ENCODE measurements at regions not wholly inside any gene's neighbourhood (a gene's known extent, or its start where the extent isn't known, plus 50 kb on each side); places are given as distances from the start of the nearest gene placed in this dataset.
"Not testable (repeated sequence)": the region's sequence is repeated elsewhere in the genome, so short reads cannot be mapped to it uniquely, and the experiment has no call there.

DNA sequence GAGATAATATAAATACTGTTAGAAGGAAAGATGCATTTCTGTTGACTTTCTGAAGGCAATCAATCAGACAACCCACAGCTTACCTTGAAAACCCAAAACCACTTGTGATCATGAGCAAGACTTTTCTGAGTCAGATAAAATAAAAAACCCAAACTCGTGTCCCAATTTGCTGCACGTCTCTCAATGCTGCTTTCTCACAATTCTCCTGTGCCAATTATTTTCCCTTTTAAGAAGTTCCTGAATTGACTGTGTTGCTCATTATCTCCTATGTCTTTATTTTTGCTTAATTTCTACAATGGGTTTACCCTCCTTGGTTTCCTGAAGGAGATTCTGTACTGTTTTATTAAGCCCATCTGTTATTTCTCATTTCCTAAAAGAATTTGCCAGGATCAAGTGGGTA lies 1891.9 kb upstream of the PCDH10 start:
- DNase-seq (ENCODE audit: low read depth, low spot score), result no peak
- no peak overlapping the region for H3K27ac ChIP-seq

DNA sequence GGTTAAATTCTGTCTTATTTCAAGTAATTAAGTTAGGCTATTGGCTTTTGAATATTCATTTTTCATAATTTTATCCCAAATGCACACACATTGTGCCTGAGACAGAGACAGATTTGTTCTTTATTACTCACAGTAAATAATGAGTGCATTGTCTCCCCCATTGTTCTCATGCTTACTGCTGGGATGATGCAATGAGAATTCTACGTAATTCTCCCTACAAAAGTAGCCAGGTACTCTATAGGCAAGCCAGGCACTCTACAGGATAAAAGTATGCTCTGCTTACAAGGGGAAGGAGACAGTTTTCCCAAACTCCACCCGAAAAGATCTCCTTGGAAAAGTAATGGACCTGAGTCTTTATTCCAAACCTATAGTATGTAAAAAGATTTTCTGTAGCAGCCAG lies 1890.7 kb upstream of the PCDH10 start:
- DNase-seq (ENCODE audit: low read depth, low spot score), result no peak

DNA sequence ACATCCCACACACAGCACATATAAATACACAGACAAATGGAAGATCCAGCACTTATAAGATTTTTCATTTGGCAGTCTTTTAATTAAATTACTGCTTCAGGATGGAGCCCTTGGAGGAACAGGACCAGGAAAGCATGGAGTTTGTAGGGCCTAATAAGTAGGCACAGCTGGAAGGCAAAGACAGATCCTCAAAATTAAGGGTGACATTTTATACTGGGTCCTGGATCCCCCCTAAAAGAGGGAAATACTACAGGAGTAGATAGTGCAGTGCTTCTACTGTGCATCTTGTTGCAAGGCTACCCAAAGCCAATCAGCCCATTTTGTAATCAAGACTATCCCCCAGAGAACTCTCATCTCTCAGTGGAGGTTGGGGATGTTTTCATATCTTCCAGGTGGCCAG lies 1860.7 kb upstream of the PCDH10 start:
- no peak overlapping the region for H3K27ac ChIP-seq
- DNase-seq (ENCODE audit: low read depth, low spot score), result no peak

More for the DNA sequence above, 1890.7 kb upstream of the PCDH10 start:
- H3K27ac ChIP-seq, result no peak overlapping the region

DNA sequence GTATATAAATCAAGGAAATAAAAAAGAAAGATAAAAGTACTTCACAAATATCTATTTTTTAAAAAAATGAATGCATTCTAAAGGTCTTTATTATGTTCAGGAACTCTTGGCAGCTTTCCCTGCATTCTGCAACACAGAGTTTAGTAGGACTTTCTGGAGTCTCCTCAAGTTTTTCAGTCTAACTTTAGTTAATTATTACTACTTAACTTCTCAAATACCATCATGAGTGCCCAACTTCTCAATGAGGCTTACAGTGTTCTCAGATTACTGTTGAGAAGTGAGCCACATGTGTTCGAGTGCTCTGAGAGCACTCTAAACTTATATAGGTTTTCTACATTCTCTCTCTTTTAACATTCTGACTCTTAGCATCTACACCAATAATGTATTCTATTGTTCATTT lies 1852.9 kb upstream of the PCDH10 start:
- H3K27ac ChIP-seq, result no peak overlapping the region
- no peak for DNase-seq (ENCODE audit: low read depth, low spot score)

GRCh38 chr4:131302108-131302507 lies 1847.0 kb upstream of the PCDH10 start:
- no peak overlapping the region for H3K27ac ChIP-seq
- no peak for DNase-seq (ENCODE audit: low read depth, low spot score)

GRCh38 chr4:131304686-131305085 lies 1844.4 kb upstream of the PCDH10 start:
- no peak for DNase-seq (ENCODE audit: low read depth, low spot score)
- no peak overlapping the region for H3K27ac ChIP-seq

DNA sequence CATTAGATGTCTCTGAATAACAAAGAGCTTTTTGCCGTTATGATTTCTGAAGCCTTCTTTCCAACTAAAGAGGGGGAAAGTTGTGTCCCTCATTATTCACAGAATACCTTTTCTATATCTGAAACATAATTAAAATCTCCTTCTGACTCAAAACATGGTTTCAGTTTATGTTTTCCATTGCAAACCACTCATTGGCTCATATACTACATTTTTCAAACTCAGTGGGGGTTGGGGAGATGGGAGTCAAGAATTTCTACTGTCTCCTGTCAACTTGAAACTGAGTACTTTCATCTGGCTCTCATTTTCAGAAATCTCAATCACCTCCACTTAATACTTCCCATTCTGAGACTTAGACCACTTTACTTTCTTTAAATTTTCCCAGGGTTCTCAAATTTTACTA lies 1839.5 kb upstream of the PCDH10 start:
- DNase-seq (ENCODE audit: low read depth, low spot score), result no peak
- H3K27ac ChIP-seq, result no peak overlapping the region

DNA sequence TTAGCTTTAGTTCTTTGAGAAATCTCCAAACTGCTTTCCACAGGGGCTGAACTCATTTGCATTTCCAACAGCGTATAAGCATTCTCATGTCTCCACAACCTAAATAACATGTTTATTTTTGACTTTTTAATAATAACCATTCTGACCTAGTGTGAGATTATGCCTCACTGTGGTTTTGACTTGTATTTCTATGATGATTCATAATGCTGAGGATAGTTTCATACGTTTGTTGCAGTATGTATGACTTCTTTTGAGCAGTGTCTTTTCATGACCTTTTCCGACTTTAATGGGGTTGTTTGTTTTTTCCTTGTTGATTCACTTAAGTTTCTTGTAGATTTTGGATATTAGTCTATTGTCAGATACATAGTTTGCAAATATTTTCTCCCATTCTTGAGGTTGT lies 1833.0 kb upstream of the PCDH10 start:
- H3K27ac ChIP-seq, result no peak overlapping the region
- DNase-seq (ENCODE audit: low read depth, low spot score), result no peak

GRCh38 chr4:131337936-131338335 lies 1811.2 kb upstream of the PCDH10 start:
- DNase-seq (ENCODE audit: low read depth, low spot score), result no peak
- H3K27ac ChIP-seq, result no peak overlapping the region

- no peak for DNase-seq (ENCODE audit: low read depth, low spot score)
- H3K27ac ChIP-seq, result no peak overlapping the region
Measured at GRCh38 chr4:131339137-131339536, 1810.0 kb upstream of the PCDH10 start.

DNA sequence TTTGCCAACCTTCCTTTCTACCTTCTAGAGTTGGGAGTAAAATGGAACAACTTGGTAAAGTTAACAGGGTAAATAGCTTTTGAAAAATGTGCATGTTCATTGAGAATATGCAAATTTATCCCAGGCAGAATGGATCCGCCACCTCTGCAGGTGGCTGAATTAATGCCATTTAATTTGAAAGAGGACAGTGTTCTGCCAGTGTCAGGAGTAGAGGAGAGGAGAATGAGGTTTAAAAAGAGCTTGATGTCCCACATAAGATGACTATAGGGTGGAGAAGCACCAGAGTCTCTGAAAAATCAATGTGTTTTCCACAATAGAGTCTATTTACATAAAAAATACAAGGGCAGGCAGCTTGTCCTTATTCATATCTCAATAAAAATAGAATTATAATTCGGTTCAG lies 1804.3 kb upstream of the PCDH10 start:
- H3K27ac ChIP-seq, result no peak overlapping the region
- DNase-seq (ENCODE audit: low read depth, low spot score), result no peak

GRCh38 chr4:131347816-131348215 lies 1801.3 kb upstream of the PCDH10 start:
- no peak for DNase-seq (ENCODE audit: low read depth, low spot score)
- H3K27ac ChIP-seq, result no peak overlapping the region

- no peak for DNase-seq (ENCODE audit: low read depth, low spot score)
- no peak overlapping the region for H3K27ac ChIP-seq
Measured at GRCh38 chr4:131348263-131348662, 1800.8 kb upstream of the PCDH10 start.

DNA sequence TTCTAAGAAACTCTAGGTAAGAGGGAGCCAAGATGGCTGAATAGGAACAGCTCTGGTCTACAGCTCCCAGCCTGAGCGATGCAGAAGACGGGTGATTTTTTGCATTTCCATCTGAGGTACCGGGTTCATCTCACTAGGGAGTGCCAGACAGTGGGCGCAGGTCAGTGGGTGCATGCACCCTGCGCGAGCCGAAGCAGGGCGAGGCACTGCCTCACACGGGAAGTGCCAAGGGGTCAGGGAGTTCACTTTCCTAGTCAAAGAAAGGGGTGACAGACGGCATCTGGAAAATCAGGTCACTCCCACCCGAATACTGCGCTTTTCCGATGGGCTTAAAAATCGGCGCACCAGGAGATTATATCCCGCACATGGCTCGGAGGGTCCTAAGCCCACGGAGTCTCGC lies 1796.7 kb upstream of the PCDH10 start:
- not testable (repeated sequence) for DNase-seq (ENCODE audit: low read depth, low spot score); H3K27ac ChIP-seq

DNA sequence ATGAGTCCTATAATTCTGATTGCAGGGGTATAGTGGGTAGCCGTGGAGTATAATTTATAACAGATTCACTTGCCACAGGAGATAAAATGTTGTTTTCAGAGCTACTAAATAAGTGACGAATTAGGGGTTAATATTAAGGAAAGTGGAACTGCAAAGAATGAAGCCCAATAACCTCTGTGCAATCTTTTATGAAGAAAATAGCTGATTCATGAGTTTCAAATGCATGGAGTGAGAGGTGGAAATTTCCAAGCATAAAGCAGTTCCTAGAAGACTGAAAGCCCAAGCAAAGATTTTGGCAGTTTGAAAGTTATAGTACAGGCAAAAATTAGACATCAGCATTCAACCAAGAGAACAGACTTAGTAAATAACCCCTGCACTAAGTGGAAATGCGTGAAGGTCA lies 1782.4 kb upstream of the PCDH10 start:
- no peak overlapping the region for H3K27ac ChIP-seq
- no peak for DNase-seq (ENCODE audit: low read depth, low spot score)

DNA sequence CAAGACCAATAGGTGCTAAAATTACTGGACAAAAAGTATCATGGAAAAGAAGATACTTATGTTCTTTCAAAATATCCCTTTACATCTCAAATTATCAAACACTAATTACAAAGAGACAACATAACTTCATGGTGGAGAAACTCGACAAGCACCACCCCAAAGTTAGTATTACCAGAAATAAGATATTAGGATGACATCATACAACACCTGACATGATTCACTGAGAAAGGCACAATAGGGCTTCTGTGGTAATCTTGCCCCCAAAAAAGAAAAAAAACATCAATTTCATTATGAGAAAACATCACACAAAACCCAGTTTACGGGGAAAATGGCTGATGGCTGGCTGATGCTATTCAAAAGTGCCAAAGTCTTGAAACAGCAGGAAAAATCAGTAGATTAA lies 1781.7 kb upstream of the PCDH10 start:
- H3K27ac ChIP-seq, result no peak overlapping the region
- no peak for DNase-seq (ENCODE audit: low read depth, low spot score)

DNA sequence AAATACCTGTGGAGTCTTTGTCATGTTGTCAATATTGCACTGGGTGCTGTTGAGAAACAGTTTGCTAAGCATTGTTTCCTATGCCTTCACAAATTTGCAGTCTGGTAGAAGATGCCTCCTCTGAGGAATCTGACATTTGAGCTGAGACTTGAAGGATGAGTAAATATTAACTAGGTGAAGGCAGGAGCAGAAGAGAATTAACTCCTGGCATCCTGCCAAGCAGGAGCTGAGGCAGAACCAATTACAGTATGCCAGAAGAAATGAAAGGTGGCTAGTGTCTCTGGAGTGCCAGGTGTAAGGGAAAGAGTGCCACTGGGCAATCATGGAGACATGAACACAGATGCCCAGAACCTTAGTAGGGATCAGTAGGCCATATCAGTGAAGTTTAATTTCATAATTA lies 1778.2 kb upstream of the PCDH10 start:
- H3K27ac ChIP-seq, result no peak overlapping the region
- DNase-seq (ENCODE audit: low read depth, low spot score), result no peak

GRCh38 chr4:131381055-131381454 lies 1768.0 kb upstream of the PCDH10 start:
- no peak for DNase-seq (ENCODE audit: low read depth, low spot score)

GRCh38 chr4:131382839-131383238 lies 1766.3 kb upstream of the PCDH10 start:
- DNase-seq (ENCODE audit: low read depth, low spot score), result no peak

More at GRCh38 chr4:131381055-131381454, 1768.0 kb upstream of the PCDH10 start:
- no peak overlapping the region for H3K27ac ChIP-seq

DNA sequence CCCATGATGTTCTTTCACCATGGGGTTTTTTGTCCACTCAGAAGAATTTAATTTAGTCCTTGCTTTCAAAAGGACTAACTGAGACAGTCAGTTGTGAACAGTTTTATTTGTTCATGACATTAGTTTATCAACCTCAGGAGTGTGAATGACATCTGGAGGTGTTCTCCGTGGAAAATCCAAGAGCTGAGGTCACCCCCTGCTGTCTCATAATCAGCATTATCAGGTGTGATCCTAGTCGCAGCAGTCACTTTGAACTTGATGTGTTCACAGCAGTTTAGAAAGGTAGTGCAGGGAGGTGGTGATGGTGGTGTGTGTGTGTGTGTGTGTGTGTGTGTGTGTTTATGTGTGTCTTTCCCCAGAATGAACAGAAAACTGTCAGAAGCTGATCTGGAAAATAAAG lies 1760.8 kb upstream of the PCDH10 start:
- DNase-seq (ENCODE audit: low read depth, low spot score), result no peak
- H3K27ac ChIP-seq, result no peak overlapping the region

More at GRCh38 chr4:131382839-131383238, 1766.3 kb upstream of the PCDH10 start:
- H3K27ac ChIP-seq, result no peak overlapping the region

- DNase-seq (ENCODE audit: low read depth, low spot score), result no peak
- H3K27ac ChIP-seq, result no peak overlapping the region
Measured at GRCh38 chr4:131408102-131408501, 1741.0 kb upstream of the PCDH10 start.

DNA sequence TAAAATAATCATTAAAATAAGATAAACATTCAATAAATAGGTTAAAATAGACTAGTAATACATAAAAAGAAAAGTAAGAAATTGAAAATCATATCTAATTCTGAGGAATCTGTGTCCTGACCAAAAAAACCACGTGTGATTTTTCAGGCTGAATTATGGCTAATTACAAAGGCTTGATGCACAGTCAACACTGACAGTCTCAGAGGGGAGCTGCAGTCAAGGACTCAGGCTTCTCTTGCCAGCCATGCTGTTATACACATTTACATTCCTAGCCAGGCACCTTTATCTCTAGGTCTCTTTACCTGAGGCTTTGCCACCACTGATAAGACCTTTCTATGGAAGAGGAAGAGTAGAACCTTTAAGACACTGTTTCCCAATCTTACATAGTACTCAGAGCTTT lies 1737.7 kb upstream of the PCDH10 start:
- DNase-seq (ENCODE audit: low read depth, low spot score), result no peak

GRCh38 chr4:131419147-131419546 lies 1729.9 kb upstream of the PCDH10 start:
- no peak overlapping the region for H3K27ac ChIP-seq
- DNase-seq (ENCODE audit: low read depth, low spot score), result no peak

More for the DNA sequence above, 1737.7 kb upstream of the PCDH10 start:
- H3K27ac ChIP-seq, result no peak overlapping the region
